Suprapubic skin (tissue), 4 donors: ENCODE measurements at regions not wholly inside any gene's neighbourhood (a gene's known extent, or its start where the extent isn't known, plus 50 kb on each side); places are given as distances from the start of the nearest gene placed in this dataset.

Experiments used
- DNase-seq, 2 donors: peaks; one replicate each; pipeline ENCODE4 v3.0.0-alpha.2; 2019; ENCODE audit warnings: low spot score in 2 of 2
- H3K27ac ChIP-seq: fragments of 200-600 bp; sonication (generic); one replicate; pipeline ENCODE4 v1.5.1; 2019
- H3K27me3 ChIP-seq: fragments of 200-600 bp; sonication (generic); one replicate; pipeline ENCODE4 v1.5.1; 2019
- H3K36me3 ChIP-seq: fragments of 200-600 bp; sonication (generic); one replicate; pipeline ENCODE4 v1.5.1; 2019
- H3K4me1 ChIP-seq: fragments of 200-600 bp; sonication (generic); one replicate; pipeline ENCODE4 v1.5.1; 2019
- H3K4me3 ChIP-seq: fragments of 200-600 bp; sonication (generic); one replicate; pipeline ENCODE4 v1.5.1; 2019; ENCODE audit warnings: mild to moderate bottlenecking
- H3K9me3 ChIP-seq: fragments of 200-600 bp; sonication (generic); one replicate; pipeline ENCODE4 v1.5.1; 2019
- CTCF ChIP-seq, 2 donors: fragments of 200-600 bp in 1 of 2; fragments of 450-650 bp in 1 of 2; sonication (generic) in 1 of 2; IDR thresholded peaks; one replicate each; pipeline ENCODE4 v1.5.1; 2016 to 2019; ENCODE audit warnings: antibody characterized with exemption in 2 of 2, mild to moderate bottlenecking in 1 of 2, moderate library complexity in 1 of 2
- EP300 ChIP-seq: sonication (generic); formaldehyde crosslinking; IDR thresholded peaks from one replicate; pipeline ENCODE4 v1.6.1; 2017; ENCODE audit warnings: antibody characterized with exemption
- POLR2A ChIP-seq, 2 donors: fragments of 450-650 bp; IDR thresholded peaks; one replicate each; pipeline ENCODE4 v1.6.1; 2017; ENCODE audit warnings: antibody characterized with exemption in 2 of 2, mild to moderate bottlenecking in 2 of 2, moderate library complexity in 2 of 2
- POLR2AphosphoS5 ChIP-seq, 3 donors: sonication (generic); formaldehyde crosslinking; IDR thresholded peaks; one replicate each; pipeline ENCODE4 v1.6.1; 2017; ENCODE audit warnings: antibody characterized with exemption in 3 of 3
- WGBS: methylation state at CpG from one replicate; pipeline ENCODE4 v1.1.5; 2018; 5-methylcytosine and 5-hydroxymethylcytosine counted together

DNA sequence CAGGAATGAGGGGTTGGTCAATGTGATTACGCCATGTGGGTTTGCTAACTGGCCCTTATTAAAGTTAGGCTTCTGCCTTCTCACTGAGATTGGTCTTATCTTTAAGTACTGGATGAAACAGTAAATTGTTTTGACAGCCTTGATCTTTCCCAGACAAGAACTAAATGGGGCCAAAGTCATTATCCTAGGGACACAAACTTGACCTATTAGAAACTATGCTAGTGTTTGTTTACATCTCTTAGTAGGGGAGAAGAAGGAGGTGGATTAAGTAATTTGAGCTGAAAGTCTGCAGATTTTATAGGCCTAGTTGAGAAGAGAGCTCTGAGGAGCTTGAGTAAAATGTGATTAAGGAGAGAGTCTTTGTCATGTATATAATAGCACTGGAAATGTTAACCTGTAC, 386.9 kb downstream of the HTR7 start:
- TF ChIP-seq POLR2AphosphoS5 (IDR thresholded peaks at IDR 0.05), result no peak
- no peak for TF ChIP-seq EP300
- TF ChIP-seq CTCF (IDR thresholded peaks at IDR 0.05), result no peak
- TF ChIP-seq POLR2A (IDR thresholded peaks at IDR 0.05), result no peak
- H3K4me1 ChIP-seq, result no peaks in the 10 kb centered on the region
- H3K36me3 ChIP-seq, result no peaks in the 10 kb centered on the region
- H3K4me3 ChIP-seq, result no peak overlapping the region
- DNase-seq, result no peak
- WGBS, result 79% methylated on average over 1 of the region's 1 CpG
- H3K27me3 ChIP-seq, result no peaks in the 10 kb centered on the region
- no peak overlapping the region for H3K27ac ChIP-seq
- H3K9me3 ChIP-seq, result no peaks in the 10 kb centered on the region

GRCh38 chr10:90480466-90480865, 377.4 kb downstream of the HTR7 start:
- Histone ChIP-seq H3K4me3 (no peak overlapping the region), H3K4me1 (no peaks in the 10 kb centered on the region), H3K9me3 (no peaks in the 10 kb centered on the region), H3K36me3 (no peaks in the 10 kb centered on the region), H3K27ac (no peak overlapping the region), H3K27me3 (no peaks in the 10 kb centered on the region)
- TF ChIP-seq EP300 (no peak), CTCF (IDR thresholded peaks at IDR 0.05) (no peak), POLR2A (IDR thresholded peaks at IDR 0.05) (no peak)
- no peak for DNase-seq

GRCh38 chr10:90481326-90481923, 376.4 kb downstream of the HTR7 start:
- Histone ChIP-seq H3K4me1 (no peaks in the 10 kb centered on the region), H3K4me3 (no peak overlapping the region), H3K36me3 (no peaks in the 10 kb centered on the region), H3K27me3 (no peaks in the 10 kb centered on the region), H3K27ac (no peak overlapping the region), H3K9me3 (no peaks in the 10 kb centered on the region)
- DNase-seq, result no peak
- WGBS, result 81% methylated on average over 4 of the region's 4 CpGs
- TF ChIP-seq EP300 (no peak), POLR2A (IDR thresholded peaks at IDR 0.05) (no peak), POLR2AphosphoS5 (IDR thresholded peaks at IDR 0.05) (no peak), CTCF (IDR thresholded peaks at IDR 0.05) (no peak)

DNA sequence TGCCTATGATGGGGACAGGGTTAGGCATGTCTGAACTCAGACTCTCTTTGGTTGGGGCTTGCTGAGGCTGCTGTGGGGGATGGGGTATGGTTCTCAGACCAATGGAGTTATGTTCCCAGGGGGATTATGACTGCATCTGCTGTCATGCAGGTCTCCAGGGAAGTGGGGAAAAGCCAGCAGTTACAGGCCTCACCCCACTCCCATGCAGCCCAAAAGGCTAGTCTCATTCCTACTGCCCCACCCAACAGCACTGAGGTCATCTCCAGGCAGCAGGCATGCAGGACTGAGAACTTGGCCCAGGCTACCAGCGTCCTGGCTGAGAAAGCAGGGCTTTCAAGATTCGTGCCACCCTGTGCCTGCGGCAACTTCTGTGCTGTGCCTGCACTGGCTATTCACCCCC, 373.3 kb downstream of the HTR7 start:
- no peak for TF ChIP-seq CTCF (IDR thresholded peaks at IDR 0.05)
- TF ChIP-seq POLR2A (IDR thresholded peaks at IDR 0.05), result no peak
- TF ChIP-seq POLR2AphosphoS5 (IDR thresholded peaks at IDR 0.05), result no peak
- TF ChIP-seq EP300, result no peak
- H3K9me3 ChIP-seq, result no peaks in the 10 kb centered on the region
- H3K36me3 ChIP-seq, result no peaks in the 10 kb centered on the region
- H3K27me3 ChIP-seq, result no peaks in the 10 kb centered on the region
- H3K27ac ChIP-seq, result no peak overlapping the region
- H3K4me1 ChIP-seq, result no peaks in the 10 kb centered on the region
- 52% methylated on average over 3 of the region's 3 CpGs for WGBS
- no peak for DNase-seq
- no peak overlapping the region for H3K4me3 ChIP-seq

DNA sequence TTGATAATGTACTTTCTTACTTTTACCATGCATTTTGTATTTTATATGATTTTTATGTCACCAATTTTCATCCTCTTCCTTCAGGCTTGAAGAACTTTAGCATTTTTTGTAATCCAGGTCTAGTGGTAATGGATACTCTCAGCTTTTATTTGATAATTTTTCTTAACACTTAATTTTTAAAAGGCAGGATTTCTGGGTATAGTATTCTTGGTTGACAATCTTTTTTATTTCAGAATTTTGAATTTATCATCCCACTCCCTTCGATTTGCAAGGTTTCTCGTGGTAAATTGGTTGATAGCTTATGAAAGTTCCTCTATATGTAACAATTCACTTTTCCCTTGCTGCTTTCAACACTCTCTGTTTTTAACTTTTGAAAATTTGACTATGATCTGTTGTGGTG, 363.7 kb downstream of the HTR7 start:
- TF ChIP-seq EP300 (no peak), CTCF (IDR thresholded peaks at IDR 0.05) (no peak)
- Histone ChIP-seq H3K36me3 (no peaks in the 10 kb centered on the region), H3K9me3 (peaks cover 4% of the 10 kb centered on the region), H3K4me1 (no peaks in the 10 kb centered on the region), H3K27me3 (no peaks in the 10 kb centered on the region), H3K4me3 (no peak overlapping the region), H3K27ac (no peak overlapping the region)
- no peak for DNase-seq
- WGBS, result 91% methylated on average over 2 of the region's 2 CpGs
